ENCODE measurements at regions not wholly inside any gene's neighbourhood (a gene's known extent, or its start where the extent isn't known, plus 50 kb on each side); places are given as distances from the start of the nearest gene placed in this dataset.

- FAIRE-seq, result no peak
- no peak for DNase-seq (ENCODE audit: insufficient read length)
- TF ChIP-seq POLR2A (IDR thresholded peaks at IDR 0.05; ENCODE audit: low read depth, low read length) (no peak), TAF1 (IDR thresholded peaks at IDR 0.05; ENCODE audit: borderline replicate concordance, low read depth, low read length) (no peak), POLR2AphosphoS5 (IDR thresholded peaks at IDR 0.05; ENCODE audit: low read depth, low read length) (no peak)
Observed at GRCh38 chr6:84422380-84422968, 195.0 kb upstream of the CEP162 start.

- no peak for FAIRE-seq
- DNase-seq (ENCODE audit: insufficient read length), result no peak
- TF ChIP-seq POLR2AphosphoS5 (IDR thresholded peaks at IDR 0.05; ENCODE audit: low read depth, low read length) (no peak), TAF1 (IDR thresholded peaks at IDR 0.05; ENCODE audit: borderline replicate concordance, low read depth, low read length) (no peak), POLR2A (IDR thresholded peaks at IDR 0.05; ENCODE audit: low read depth, low read length) (no peak)
Observed at GRCh38 chr6:84421031-84421430, 193.6 kb upstream of the CEP162 start.

GRCh38 chr6:84417260-84417659 lies 189.8 kb upstream of the CEP162 start:
- FAIRE-seq (no peak), DNase-seq (ENCODE audit: insufficient read length) (no peak)

GRCh38 chr6:84416043-84416657 lies 188.7 kb upstream of the CEP162 start:
- no peak for FAIRE-seq

More at GRCh38 chr6:84417260-84417659, 189.8 kb upstream of the CEP162 start:
- no peak for TF ChIP-seq TAF1 (IDR thresholded peaks at IDR 0.05; ENCODE audit: borderline replicate concordance, low read depth, low read length)
- no peak for TF ChIP-seq POLR2AphosphoS5 (IDR thresholded peaks at IDR 0.05; ENCODE audit: low read depth, low read length)

GRCh38 chr6:84415517-84415916 lies 188.1 kb upstream of the CEP162 start:
- DNase-seq (ENCODE audit: insufficient read length) (no peak), FAIRE-seq (no peak)
- TF ChIP-seq POLR2AphosphoS5 (IDR thresholded peaks at IDR 0.05; ENCODE audit: low read depth, low read length) (no peak), POLR2A (IDR thresholded peaks at IDR 0.05; ENCODE audit: low read depth, low read length) (no peak), TAF1 (IDR thresholded peaks at IDR 0.05; ENCODE audit: borderline replicate concordance, low read depth, low read length) (no peak)

More at GRCh38 chr6:84416043-84416657, 188.7 kb upstream of the CEP162 start:
- no peak for DNase-seq (ENCODE audit: insufficient read length)
- TF ChIP-seq TAF1 (IDR thresholded peaks at IDR 0.05; ENCODE audit: borderline replicate concordance, low read depth, low read length) (no peak), POLR2A (IDR thresholded peaks at IDR 0.05; ENCODE audit: low read depth, low read length) (no peak), POLR2AphosphoS5 (IDR thresholded peaks at IDR 0.05; ENCODE audit: low read depth, low read length) (no peak)

GRCh38 chr6:84415068-84415467 lies 187.6 kb upstream of the CEP162 start:
- no peak for TF ChIP-seq POLR2A (IDR thresholded peaks at IDR 0.05; ENCODE audit: low read depth, low read length)
- TF ChIP-seq POLR2AphosphoS5 (IDR thresholded peaks at IDR 0.05; ENCODE audit: low read depth, low read length), result no peak
- no peak for TF ChIP-seq TAF1 (IDR thresholded peaks at IDR 0.05; ENCODE audit: borderline replicate concordance, low read depth, low read length)
- DNase-seq (ENCODE audit: insufficient read length) (no peak), FAIRE-seq (no peak)

DNA sequence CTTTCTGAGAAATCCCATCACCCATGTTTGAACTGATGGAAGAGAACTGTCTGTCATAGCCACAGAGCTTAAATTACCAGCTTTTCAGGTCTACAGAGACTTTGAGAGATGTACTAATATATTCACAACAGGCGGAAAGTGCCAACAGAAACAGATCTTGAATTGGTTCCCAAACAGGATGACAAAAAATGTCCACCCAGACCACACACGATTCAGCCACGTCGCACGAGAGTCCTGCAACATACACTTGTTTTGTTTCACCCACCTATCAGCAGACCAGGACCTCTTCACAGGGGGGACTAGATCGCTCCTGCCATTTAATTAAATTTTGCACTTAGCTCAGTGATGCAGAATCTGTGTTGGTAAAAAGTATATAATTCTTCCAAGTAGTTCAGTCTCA lies 187.1 kb upstream of the CEP162 start:
- DNase-seq (ENCODE audit: insufficient read length) (no peak), FAIRE-seq (no peak)
- no peak for TF ChIP-seq TAF1 (IDR thresholded peaks at IDR 0.05; ENCODE audit: borderline replicate concordance, low read depth, low read length)
- TF ChIP-seq POLR2AphosphoS5 (IDR thresholded peaks at IDR 0.05; ENCODE audit: low read depth, low read length), result no peak
- TF ChIP-seq POLR2A (IDR thresholded peaks at IDR 0.05; ENCODE audit: low read depth, low read length), result no peak

DNA sequence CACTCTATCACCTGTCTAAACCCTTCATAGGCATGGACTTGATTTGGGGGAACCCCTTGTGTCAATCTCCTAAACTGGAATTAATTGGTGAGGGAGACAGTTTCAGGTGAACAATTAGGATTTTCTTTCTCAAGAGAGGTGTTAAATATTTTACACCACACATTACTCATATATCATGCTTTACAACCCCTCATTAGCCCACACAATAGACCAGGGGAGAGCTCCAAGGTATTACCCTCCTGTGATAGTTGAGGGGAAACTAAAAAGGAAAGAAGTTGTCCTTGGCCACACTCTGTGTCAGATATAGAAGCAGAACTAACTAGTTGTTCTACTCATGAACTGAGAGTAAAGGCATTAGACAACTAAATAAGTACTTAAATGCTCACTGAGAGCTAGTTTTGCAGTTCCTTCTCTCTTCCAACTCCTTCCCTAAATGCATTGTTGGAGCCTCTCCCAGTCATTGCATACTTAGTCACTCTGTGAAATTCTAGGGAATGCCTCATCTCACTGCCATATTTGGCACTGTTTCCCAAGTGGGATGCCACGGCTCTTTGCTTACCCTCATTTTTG lies 183.7 kb upstream of the CEP162 start:
- no peak for TF ChIP-seq POLR2AphosphoS5 (IDR thresholded peaks at IDR 0.05; ENCODE audit: low read depth, low read length)
- TF ChIP-seq POLR2A (IDR thresholded peaks at IDR 0.05; ENCODE audit: low read depth, low read length), result no peak
- TF ChIP-seq TAF1 (IDR thresholded peaks at IDR 0.05; ENCODE audit: borderline replicate concordance, low read depth, low read length), result no peak
- FAIRE-seq (no peak), DNase-seq (ENCODE audit: insufficient read length) (no peak)

DNA sequence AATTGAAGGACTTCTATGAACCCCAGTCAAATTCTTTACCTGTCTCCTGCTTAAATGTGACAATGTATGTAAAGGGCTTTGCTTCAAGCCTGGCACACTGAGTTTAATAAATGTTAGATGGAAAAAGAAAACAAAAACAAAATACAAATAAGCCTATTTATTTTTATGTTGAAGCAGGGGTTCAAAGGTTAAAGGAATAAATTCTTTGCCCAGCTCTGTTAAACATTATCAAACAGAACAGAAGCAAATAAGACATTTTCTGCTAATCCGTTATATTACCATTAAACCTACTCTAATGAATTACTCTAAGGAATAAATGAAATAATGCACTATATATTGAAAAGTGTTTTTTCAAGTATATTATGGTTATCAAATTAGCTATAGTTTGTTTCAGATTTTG lies 182.5 kb upstream of the CEP162 start:
- TF ChIP-seq POLR2A (IDR thresholded peaks at IDR 0.05; ENCODE audit: low read depth, low read length) (no peak), POLR2AphosphoS5 (IDR thresholded peaks at IDR 0.05; ENCODE audit: low read depth, low read length) (no peak), TAF1 (IDR thresholded peaks at IDR 0.05; ENCODE audit: borderline replicate concordance, low read depth, low read length) (no peak)
- no peak for DNase-seq (ENCODE audit: insufficient read length)
- FAIRE-seq, result no peak

DNA sequence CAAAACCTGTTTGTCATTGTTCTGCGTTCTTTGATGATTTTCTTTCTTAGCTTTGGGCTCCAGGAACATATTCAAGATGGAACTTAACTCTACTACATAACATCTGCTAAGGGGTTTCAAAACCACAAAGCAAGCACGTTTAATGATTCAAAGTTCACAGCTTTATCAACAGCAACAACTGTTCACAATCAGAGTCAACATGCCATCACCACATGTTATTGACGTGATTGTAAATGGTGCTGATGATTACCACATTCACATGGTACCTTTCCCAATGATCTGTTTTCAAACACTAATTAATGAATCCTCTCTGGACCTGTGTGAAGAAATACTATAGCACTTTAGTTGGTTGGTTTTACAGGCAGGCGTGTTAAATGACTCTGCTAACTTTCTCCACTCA lies 180.6 kb upstream of the CEP162 start:
- DNase-seq (ENCODE audit: insufficient read length), result no peak
- FAIRE-seq, result no peak
- TF ChIP-seq TAF1 (IDR thresholded peaks at IDR 0.05; ENCODE audit: borderline replicate concordance, low read depth, low read length), result no peak

DNA sequence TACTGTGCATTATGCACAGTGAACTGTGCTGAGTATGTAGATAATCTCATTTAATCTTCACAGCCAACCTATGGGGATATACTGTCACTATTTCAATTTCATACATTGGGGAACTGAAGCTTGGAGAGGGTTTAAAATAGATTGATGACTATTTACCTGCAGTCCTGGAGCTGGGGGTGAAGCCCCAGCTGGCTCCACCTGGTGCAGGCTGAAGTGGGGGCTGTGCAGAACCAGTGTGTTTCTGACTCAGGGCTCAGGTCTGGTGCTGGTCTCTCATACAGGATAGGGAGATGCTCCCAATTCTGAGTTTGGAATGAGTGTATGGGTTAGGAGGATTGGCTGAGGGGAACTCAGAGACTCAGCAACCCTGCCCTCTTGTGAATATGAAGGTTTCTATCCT lies 176.1 kb upstream of the CEP162 start:
- FAIRE-seq (no peak), DNase-seq (ENCODE audit: insufficient read length) (no peak)
- TF ChIP-seq TAF1 (IDR thresholded peaks at IDR 0.05; ENCODE audit: borderline replicate concordance, low read depth, low read length) (no peak), POLR2AphosphoS5 (IDR thresholded peaks at IDR 0.05; ENCODE audit: low read depth, low read length) (no peak), POLR2A (IDR thresholded peaks at IDR 0.05; ENCODE audit: low read depth, low read length) (no peak)

DNA sequence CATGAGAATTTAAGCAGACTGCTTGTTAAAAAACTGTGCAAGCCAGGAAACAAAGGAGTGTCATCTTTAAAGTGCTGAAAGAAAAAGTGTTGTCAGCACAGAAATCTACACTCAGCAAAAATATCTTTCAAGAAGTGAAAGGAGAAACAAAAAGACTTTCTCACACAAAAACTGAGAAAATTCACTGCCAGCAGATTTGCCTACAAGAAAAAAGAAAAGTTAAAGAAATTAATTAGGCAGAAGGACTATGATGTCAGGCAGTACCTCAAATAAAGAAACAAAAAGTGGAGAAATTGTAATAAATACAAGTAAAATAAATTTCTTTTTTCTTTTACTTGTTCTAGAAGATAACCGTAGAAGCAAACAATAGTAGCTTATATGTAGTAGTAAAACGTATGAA lies 171.6 kb upstream of the CEP162 start:
- FAIRE-seq (no peak), DNase-seq (ENCODE audit: insufficient read length) (no peak)
- no peak for TF ChIP-seq TAF1 (IDR thresholded peaks at IDR 0.05; ENCODE audit: borderline replicate concordance, low read depth, low read length)
- no peak for TF ChIP-seq POLR2AphosphoS5 (IDR thresholded peaks at IDR 0.05; ENCODE audit: low read depth, low read length)
- TF ChIP-seq POLR2A (IDR thresholded peaks at IDR 0.05; ENCODE audit: low read depth, low read length), result no peak
